Type B pancreatic cell (in vitro differentiated cells): ENCODE measurements at regions not wholly inside any gene's neighbourhood (a gene's known extent, or its start where the extent isn't known, plus 50 kb on each side); places are given as distances from the start of the nearest gene placed in this dataset.

ENCODE experiments used
- DNase-seq: peaks from one replicate; pipeline ENCODE4 v3.0.0; 2021; ENCODE audit warnings: mixed read lengths; ENCODE audit not compliant: unreplicated experiment; ENCODE audit errors: extremely low spot score
- H3K27ac Mint-ChIP-seq: 2 replicates; pipeline ENCODE4 v1.8.0; 2021; ENCODE audit warnings: mild to moderate bottlenecking, mixed read lengths
- H3K27me3 Mint-ChIP-seq: 2 replicates; pipeline ENCODE4 v1.8.0; 2021; ENCODE audit warnings: mixed read lengths
- H3K36me3 Mint-ChIP-seq: 2 replicates; pipeline ENCODE4 v1.8.0; 2021; ENCODE audit warnings: mixed read lengths
- H3K4me1 Mint-ChIP-seq: one replicate; pipeline ENCODE4 v1.8.0; 2021; ENCODE audit warnings: mixed read lengths; ENCODE audit not compliant: unreplicated experiment
- H3K4me3 Mint-ChIP-seq: 2 replicates; pipeline ENCODE4 v1.8.0; 2021; ENCODE audit warnings: mild to moderate bottlenecking, mixed read lengths
- H3K9me3 Mint-ChIP-seq: 2 replicates; pipeline ENCODE4 v1.8.0; 2021; ENCODE audit warnings: mixed read lengths
- TF ChIP-seq, protein P1 (sequence below): fragments of 200-600 bp; sonication (generic); conservative IDR thresholded peaks from 2 replicates; pipeline ENCODE4 v1.5.0; 2021; ENCODE audit warnings: antibody characterized with exemption, mild to moderate bottlenecking

DNA sequence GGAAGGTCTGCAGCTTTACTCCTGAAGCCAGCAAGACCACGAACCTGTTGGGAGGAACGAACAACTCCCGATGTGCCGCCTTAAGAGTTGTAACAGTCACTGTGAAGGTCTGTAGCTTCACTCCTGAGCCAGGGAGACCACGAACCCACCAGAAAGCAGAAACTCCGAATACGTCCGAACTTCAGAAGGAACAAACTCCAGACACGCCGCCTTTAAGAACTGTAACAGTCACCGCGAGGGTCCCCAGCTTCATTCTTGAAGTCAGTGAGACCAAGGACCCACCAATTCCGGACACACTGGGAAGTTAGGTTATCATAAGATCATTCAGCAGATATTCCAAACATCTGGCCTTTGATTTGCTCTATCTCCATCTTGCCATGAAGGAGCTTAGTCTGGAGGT is 1623.0 kb downstream of the SLITRK1 start:
- TF ChIP-seq, protein P1, sequence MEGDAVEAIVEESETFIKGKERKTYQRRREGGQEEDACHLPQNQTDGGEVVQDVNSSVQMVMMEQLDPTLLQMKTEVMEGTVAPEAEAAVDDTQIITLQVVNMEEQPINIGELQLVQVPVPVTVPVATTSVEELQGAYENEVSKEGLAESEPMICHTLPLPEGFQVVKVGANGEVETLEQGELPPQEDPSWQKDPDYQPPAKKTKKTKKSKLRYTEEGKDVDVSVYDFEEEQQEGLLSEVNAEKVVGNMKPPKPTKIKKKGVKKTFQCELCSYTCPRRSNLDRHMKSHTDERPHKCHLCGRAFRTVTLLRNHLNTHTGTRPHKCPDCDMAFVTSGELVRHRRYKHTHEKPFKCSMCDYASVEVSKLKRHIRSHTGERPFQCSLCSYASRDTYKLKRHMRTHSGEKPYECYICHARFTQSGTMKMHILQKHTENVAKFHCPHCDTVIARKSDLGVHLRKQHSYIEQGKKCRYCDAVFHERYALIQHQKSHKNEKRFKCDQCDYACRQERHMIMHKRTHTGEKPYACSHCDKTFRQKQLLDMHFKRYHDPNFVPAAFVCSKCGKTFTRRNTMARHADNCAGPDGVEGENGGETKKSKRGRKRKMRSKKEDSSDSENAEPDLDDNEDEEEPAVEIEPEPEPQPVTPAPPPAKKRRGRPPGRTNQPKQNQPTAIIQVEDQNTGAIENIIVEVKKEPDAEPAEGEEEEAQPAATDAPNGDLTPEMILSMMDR, result no peak

DNA sequence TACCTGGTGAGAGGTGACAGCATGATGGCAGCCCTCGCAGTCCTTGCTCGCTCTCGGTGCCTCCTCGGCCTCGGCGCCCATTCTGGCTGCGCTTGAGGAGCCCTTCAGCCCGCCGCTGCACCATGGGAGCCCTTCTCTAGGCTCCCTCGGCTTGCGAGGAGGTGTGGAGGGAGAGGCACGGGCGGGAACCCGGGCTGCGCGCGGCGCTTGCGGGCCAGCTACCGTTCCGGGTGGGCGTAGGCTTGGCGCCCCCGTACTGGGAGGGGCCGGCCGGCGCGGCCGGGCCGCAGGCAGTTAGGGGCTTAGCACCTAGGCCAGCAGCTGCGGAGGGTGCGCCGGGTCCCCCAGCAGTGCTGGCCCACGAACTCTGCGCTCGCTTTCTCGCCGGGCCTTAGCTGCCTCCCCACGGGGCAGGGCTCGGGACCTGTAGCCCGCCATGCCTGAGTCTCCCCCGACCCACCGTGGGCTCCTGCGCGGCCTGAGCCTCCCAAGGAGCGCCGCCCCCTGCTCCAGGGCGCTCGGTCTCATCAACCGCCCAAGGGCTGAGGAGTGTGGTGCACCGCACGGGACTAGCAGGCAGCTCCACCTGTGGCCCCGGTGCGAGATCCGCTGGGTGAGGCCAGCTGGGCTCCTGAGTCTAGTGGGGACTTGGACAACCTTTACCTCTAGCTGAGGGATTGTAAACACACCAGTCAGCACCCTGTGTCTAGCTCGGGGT is 1624.3 kb downstream of the SLITRK1 start:
- H3K4me3 Mint-ChIP-seq, result no peak overlapping the region
- TF ChIP-seq, protein P1, result no peak
- DNase-seq, result no peak
- no peak overlapping the region for H3K27ac Mint-ChIP-seq
- no peaks in the 10 kb centered on the region for H3K4me1 Mint-ChIP-seq
- H3K27me3 Mint-ChIP-seq, result no peaks in the 10 kb centered on the region
- H3K9me3 Mint-ChIP-seq, result no peaks in the 10 kb centered on the region
- H3K36me3 Mint-ChIP-seq, result no peaks in the 10 kb centered on the region

More for the DNA sequence above, 1623.0 kb downstream of the SLITRK1 start:
- Mint-ChIP-seq H3K27ac (no peak overlapping the region), H3K4me3 (no peak overlapping the region), H3K27me3 (no peaks in the 10 kb centered on the region), H3K4me1 (no peaks in the 10 kb centered on the region), H3K36me3 (no peaks in the 10 kb centered on the region), H3K9me3 (no peaks in the 10 kb centered on the region)
- no peak for DNase-seq

DNA sequence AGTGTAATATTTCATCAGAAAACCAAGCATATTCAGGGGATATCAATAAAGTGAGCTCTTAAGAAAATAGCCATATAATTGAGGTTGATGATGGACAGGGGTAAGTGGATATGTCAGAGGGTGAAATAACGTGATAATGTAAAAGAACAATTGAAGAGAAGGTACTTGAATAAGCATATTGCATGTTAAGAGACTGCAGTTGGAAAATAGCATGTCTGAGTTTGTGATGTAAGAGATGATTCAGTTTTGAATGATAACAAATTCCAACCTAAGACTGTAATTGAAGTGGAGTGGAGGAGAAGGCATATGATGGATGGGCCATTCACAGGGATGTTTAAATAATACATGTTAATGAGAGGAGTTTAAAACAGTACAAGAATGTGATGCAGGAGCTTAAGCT is 1633.5 kb downstream of the SLITRK1 start:
- Mint-ChIP-seq H3K36me3 (no peaks in the 10 kb centered on the region), H3K27ac (no peak overlapping the region), H3K4me1 (no peaks in the 10 kb centered on the region), H3K4me3 (no peak overlapping the region), H3K9me3 (no peaks in the 10 kb centered on the region), H3K27me3 (no peaks in the 10 kb centered on the region)
- no peak for DNase-seq
- TF ChIP-seq, protein P1, result no peak

DNA sequence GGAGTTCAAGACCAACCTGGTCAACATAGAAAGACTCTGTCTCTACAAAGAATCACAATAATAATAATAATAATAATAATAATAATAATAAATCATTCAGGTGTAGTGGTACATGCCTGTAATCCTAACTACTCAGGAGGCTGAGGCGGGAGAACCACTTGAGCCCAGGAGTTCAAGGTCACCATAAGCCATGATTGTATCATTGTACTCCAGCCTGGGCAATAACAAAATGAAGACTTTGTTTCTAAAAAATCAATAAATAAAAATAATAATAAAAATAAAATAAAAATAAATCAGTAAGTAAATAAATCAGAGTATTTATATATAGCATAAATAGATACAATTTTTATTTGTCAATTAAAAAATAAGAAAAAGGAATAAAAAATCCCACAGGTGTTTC is 1636.4 kb downstream of the SLITRK1 start:
- H3K4me1 Mint-ChIP-seq, result no peaks in the 10 kb centered on the region
- no peak overlapping the region for H3K4me3 Mint-ChIP-seq
- no peaks in the 10 kb centered on the region for H3K36me3 Mint-ChIP-seq
- no peaks in the 10 kb centered on the region for H3K27me3 Mint-ChIP-seq
- no peaks in the 10 kb centered on the region for H3K9me3 Mint-ChIP-seq
- DNase-seq, result no peak
- TF ChIP-seq, protein P1, result no peak
- no peak overlapping the region for H3K27ac Mint-ChIP-seq

DNA sequence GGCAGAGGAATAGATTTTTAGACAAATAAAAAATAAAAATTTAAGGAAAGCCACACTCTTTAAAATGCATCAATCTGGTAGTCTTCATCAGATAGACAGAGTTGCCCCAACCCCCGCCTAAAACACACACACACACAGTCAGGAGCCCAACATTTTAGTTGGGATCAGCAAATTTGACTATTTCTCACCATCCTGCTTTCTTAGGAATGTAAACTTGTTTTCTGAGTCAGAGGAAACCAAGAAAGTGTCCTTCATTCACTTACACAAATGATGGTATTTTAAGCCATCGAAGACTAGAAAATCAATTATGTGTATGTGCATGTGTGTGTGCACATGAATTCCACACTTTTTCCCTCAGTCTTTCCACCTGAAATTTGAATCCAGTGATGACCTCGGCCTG is 1657.5 kb downstream of the SLITRK1 start:
- DNase-seq, result no peak
- TF ChIP-seq, protein P1, result no peak
- Mint-ChIP-seq H3K4me1 (no peaks in the 10 kb centered on the region), H3K27ac (no peak overlapping the region), H3K9me3 (no peaks in the 10 kb centered on the region), H3K27me3 (no peaks in the 10 kb centered on the region), H3K36me3 (no peaks in the 10 kb centered on the region), H3K4me3 (no peak overlapping the region)
